ENCODE measurements at regions not wholly inside any gene's neighbourhood (a gene's known extent, or its start where the extent isn't known, plus 50 kb on each side); places are given as distances from the start of the nearest gene placed in this dataset.
A peak's percentile ranks its signal among the peaks of the same experiment; 100 is the strongest.

- peak in 1 of 2 experiments; percentile 43 for DNase-seq (ENCODE audit: low read depth in 1 of 2, low spot score in 1 of 2)
- in situ Hi-C loops (cut with HindIII; ENCODE audit: low pct_unique_long_range_greater_than_20kb, low sequenced_read_pairs), result no loop called here
- TF ChIP-seq JUND (IDR thresholded peaks at IDR 0.05; ENCODE audit: low read depth), result no peak
These were observed 315.3 kb downstream of the PTEN start for GRCh38 chr10:88178758-88179157.

DNA sequence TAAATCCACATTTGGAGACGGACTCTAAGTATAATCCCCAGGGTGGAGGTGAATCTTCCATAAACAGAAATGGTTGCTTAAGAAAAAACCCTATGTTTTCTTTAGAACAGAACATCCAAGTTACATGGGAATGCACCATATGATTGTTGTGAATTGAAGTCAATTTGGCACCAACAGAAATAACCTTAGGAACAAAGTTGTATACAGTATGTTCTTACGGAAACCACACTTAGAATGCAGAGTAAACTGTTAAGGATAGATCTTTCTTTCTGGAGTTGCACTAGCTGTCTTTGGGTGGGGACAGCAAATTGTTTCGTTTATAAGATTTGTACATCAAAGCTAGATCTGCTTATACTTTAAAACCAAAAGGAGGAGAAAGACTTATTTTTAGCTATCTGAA lies 316.4 kb downstream of the PTEN start:
- no peak for TF ChIP-seq JUND (IDR thresholded peaks at IDR 0.05; ENCODE audit: low read depth)
- no peak for DNase-seq (ENCODE audit: low read depth in 1 of 2, low spot score in 1 of 2)
- in situ Hi-C loops (cut with HindIII; ENCODE audit: low pct_unique_long_range_greater_than_20kb, low sequenced_read_pairs), result no loop called here

DNA sequence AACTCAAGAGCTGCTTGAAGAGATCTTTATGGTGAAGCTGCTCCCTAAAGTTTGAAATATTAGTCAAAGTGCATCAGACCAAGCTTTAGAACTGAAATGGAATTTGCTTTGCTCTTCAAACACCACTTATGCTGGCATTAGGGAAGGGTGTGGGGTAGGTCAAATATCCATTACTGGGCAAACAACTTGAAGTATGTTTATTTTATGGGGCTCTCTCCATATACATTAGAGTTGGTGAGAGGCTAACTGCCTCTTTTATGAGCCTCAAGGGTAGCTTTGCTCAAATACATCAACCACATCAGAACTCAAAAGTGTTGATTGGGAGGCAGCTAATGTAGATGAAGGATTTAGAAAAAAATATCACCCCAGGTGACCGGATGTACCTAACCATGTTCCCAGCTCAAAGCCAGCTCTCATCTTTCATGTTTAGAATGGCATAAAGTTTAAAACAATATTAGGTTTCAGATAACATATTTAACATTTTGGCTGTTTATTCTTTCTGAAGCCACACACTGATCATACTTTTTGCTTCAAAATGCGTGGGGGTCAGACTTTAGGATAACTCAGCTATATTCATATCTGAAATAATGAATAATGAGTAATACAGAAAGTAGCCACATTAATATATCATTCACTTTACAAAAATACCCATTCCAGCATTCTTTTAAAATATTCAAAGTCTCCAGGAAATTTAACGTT lies 318.6 kb downstream of the PTEN start:
- TF ChIP-seq JUND (IDR thresholded peaks at IDR 0.05; ENCODE audit: low read depth), result no peak
- no peak for DNase-seq (ENCODE audit: low read depth in 1 of 2, low spot score in 1 of 2)
- in situ Hi-C loops (cut with HindIII; ENCODE audit: low pct_unique_long_range_greater_than_20kb, low sequenced_read_pairs), result no loop called here

GRCh38 chr10:88182601-88182930 lies 319.1 kb downstream of the PTEN start:
- in situ Hi-C loops (cut with HindIII; ENCODE audit: low pct_unique_long_range_greater_than_20kb, low sequenced_read_pairs), result no loop called here
- TF ChIP-seq JUND (IDR thresholded peaks at IDR 0.05; ENCODE audit: low read depth), result no peak
- DNase-seq (ENCODE audit: low read depth in 1 of 2, low spot score in 1 of 2), result no peak

- peak in 1 of 2 experiments; percentile 12 for DNase-seq (ENCODE audit: low read depth in 1 of 2, low spot score in 1 of 2)
- in situ Hi-C loops (cut with HindIII; ENCODE audit: low pct_unique_long_range_greater_than_20kb, low sequenced_read_pairs), result no loop called here
- no peak for TF ChIP-seq JUND (IDR thresholded peaks at IDR 0.05; ENCODE audit: low read depth)
These were observed 321.3 kb downstream of the PTEN start for GRCh38 chr10:88184543-88185297.

DNA sequence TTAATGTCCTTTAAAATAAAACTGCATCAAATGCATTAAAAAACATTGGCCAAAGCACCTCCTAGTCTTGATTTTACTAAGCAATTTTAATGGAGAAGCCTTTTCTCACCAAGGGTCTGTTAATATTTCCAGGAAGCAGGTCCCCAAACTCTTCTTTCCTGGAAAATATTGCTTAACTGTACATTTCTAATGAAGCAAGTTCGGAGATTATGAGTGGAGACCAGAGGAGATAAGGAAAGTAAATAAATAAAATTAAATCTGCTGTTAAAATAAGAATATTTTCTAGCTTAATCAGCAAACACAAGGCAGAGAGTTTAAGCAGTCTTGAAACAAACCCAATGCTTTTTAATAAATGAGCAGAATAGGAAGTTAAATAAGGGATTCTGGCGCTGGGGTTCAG lies 322.4 kb downstream of the PTEN start:
- in situ Hi-C loops (cut with HindIII; ENCODE audit: low pct_unique_long_range_greater_than_20kb, low sequenced_read_pairs), result no loop called here
- no peak for DNase-seq (ENCODE audit: low read depth in 1 of 2, low spot score in 1 of 2)
- no peak for TF ChIP-seq JUND (IDR thresholded peaks at IDR 0.05; ENCODE audit: low read depth)

- no peak for TF ChIP-seq JUND (IDR thresholded peaks at IDR 0.05; ENCODE audit: low read depth)
- DNase-seq (ENCODE audit: low read depth in 1 of 2, low spot score in 1 of 2), result peak in 1 of 2 experiments; percentile 6
- in situ Hi-C loops (cut with HindIII; ENCODE audit: low pct_unique_long_range_greater_than_20kb, low sequenced_read_pairs), result no loop called here
These were observed 322.9 kb downstream of the PTEN start for GRCh38 chr10:88186335-88186734.

DNA sequence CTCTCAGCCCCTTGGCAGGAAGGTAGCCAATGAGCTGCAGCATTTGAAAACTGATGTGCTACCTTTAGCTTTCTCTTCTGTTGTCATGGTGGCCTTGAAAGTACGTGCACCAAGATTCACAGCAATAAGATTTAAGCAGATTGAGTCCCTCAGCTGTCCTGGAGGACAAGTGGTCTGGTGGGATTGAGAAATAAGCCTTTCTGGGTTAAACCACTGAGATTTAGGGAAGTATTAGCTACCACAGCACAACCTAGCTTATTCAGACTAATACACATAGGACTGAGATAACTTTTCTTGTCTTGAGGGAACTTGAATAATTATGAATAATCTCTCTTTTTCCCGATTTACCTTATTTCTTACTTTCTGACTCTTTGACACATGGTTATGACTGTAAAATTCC lies 324.0 kb downstream of the PTEN start:
- no peak for DNase-seq (ENCODE audit: low read depth in 1 of 2, low spot score in 1 of 2)
- in situ Hi-C loops (cut with HindIII; ENCODE audit: low pct_unique_long_range_greater_than_20kb, low sequenced_read_pairs), result no loop called here
- no peak for TF ChIP-seq JUND (IDR thresholded peaks at IDR 0.05; ENCODE audit: low read depth)

DNA sequence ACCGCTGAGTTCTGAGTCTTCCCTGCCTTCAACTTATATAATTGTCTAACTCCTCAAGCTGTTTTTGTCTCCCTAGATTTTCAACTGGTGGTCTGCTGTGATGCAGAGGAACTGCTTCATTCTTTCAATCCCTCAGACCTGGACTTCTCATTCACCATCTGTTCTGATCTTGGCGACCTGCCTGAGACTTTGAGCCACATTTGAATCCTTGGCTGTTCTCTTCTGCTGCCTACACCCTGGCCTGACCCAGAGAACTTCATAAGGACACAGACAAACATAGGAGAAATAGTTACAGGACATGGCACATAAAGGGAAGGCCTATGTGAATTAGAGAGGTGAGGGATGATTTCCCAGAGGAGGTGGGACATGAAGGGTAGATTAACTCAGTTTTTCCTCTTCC lies 326.7 kb downstream of the PTEN start:
- in situ Hi-C loops (cut with HindIII; ENCODE audit: low pct_unique_long_range_greater_than_20kb, low sequenced_read_pairs), result no loop called here

GRCh38 chr10:88190540-88191235 lies 327.3 kb downstream of the PTEN start:
- no peak for DNase-seq (ENCODE audit: low read depth in 1 of 2, low spot score in 1 of 2)
- in situ Hi-C loops (cut with HindIII; ENCODE audit: low pct_unique_long_range_greater_than_20kb, low sequenced_read_pairs), result no loop called here
- no peak for TF ChIP-seq JUND (IDR thresholded peaks at IDR 0.05; ENCODE audit: low read depth)

More for the DNA sequence above, 326.7 kb downstream of the PTEN start:
- DNase-seq (ENCODE audit: low read depth in 1 of 2, low spot score in 1 of 2), result no peak
- no peak for TF ChIP-seq JUND (IDR thresholded peaks at IDR 0.05; ENCODE audit: low read depth)

DNA sequence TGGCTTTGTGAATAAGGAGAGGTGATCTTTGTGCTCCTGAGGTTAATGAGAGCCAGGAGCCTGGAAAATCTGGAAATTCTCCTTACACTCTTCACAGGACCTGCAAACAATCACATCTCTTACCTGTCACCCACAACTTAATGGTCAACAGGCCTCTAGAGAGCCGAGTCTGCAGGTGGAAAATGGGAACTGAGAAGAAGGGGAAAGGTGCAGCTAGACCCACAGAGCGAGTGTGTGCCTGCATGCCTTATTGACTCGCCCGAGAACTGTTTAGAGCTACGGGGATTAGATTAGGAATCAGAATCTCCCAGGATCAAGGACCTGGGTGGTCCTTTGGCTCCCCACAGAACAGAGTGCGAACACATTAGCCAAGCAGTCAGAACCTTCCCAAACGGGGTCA lies 329.6 kb downstream of the PTEN start:
- TF ChIP-seq JUND (IDR thresholded peaks at IDR 0.05; ENCODE audit: low read depth), result no peak

GRCh38 chr10:88194041-88194887 lies 330.8 kb downstream of the PTEN start:
- peak in 1 of 2 experiments; percentile 25 for DNase-seq (ENCODE audit: low read depth in 1 of 2, low spot score in 1 of 2)
- in situ Hi-C loops (cut with HindIII; ENCODE audit: low pct_unique_long_range_greater_than_20kb, low sequenced_read_pairs), result no loop called here
- no peak for TF ChIP-seq JUND (IDR thresholded peaks at IDR 0.05; ENCODE audit: low read depth)

More for the DNA sequence above, 329.6 kb downstream of the PTEN start:
- no peak for DNase-seq (ENCODE audit: low read depth in 1 of 2, low spot score in 1 of 2)
- in situ Hi-C loops (cut with HindIII; ENCODE audit: low pct_unique_long_range_greater_than_20kb, low sequenced_read_pairs), result no loop called here

Measured in T47D (cell line).